ENCODE measurements at regions not wholly inside any gene's neighbourhood (a gene's known extent, or its start where the extent isn't known, plus 50 kb on each side); places are given as distances from the start of the nearest gene placed in this dataset.

DNA sequence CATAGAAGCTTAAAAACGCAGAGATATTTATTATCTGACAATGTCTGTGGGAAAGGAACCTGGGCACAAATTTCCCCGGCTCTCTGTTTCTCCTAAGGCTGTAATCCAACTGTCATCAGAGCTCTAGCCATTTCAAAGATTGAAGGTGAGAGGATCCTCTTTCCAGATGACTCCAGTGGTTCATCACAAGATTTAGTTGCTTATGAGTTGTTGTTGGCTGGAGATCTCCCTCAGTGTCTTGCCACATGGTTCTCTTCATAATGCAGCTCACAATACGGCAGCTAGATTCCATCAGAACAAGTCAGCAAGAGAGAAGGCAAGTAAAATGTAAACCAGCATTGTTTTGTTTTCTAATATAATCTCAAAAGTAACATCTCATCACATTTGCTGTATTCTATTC, 369.4 kb downstream of the GASK1B start:
- Mint-ChIP-seq H3K27me3 (ENCODE audit: insufficient read depth, unreplicated experiment) (no peaks in the 10 kb centered on the region), H3K36me3 (ENCODE audit: insufficient read depth, unreplicated experiment) (no peaks in the 10 kb centered on the region), H3K9me3 (ENCODE audit: unreplicated experiment) (no peaks in the 10 kb centered on the region), H3K4me1 (ENCODE audit: low read depth, unreplicated experiment) (no peaks in the 10 kb centered on the region), H3K27ac (ENCODE audit: unreplicated experiment) (no peak overlapping the region), H3K4me3 (ENCODE audit: unreplicated experiment) (no peak overlapping the region)
- H3K27me3 ChIP-seq (replicated peaks; ENCODE audit: control insufficient read depth, insufficient read depth, low read length) = no peaks in the 10 kb centered on the region
- no peak for TF ChIP-seq CTCF (IDR thresholded peaks at IDR 0.05; ENCODE audit: insufficient read depth in 1 of 2, low read depth in 1 of 2, low read length in 1 of 2, severe bottlenecking in 1 of 2, unreplicated experiment in 1 of 2)
- H3K4me3 ChIP-seq (ENCODE audit: low read depth, low read length) = no peak overlapping the region
- no peaks in the 10 kb centered on the region for H3K36me3 ChIP-seq (ENCODE audit: control insufficient read depth, insufficient read depth, low read length)
- ChIA-PET POLR2A (no interaction called here), CTCF (no interaction called here)
- intact Hi-C loops (cut with micrococcal nuclease; ENCODE audit: unreplicated experiment) = loop anchor here (10.0 kb wide), 1 partner anchor 171 kb away; no protein-coding TSS in a partner anchor
- no peak for DNase-seq
- no TSS peak for BruUV-seq (replicated peaks)
- no peaks in the 10 kb centered on the region for H3K9me3 ChIP-seq
- 0 out of 2 replicates have a peak, but pooled peaks cover 5% of the 10 kb centered on the region for H3K4me1 ChIP-seq

DNA sequence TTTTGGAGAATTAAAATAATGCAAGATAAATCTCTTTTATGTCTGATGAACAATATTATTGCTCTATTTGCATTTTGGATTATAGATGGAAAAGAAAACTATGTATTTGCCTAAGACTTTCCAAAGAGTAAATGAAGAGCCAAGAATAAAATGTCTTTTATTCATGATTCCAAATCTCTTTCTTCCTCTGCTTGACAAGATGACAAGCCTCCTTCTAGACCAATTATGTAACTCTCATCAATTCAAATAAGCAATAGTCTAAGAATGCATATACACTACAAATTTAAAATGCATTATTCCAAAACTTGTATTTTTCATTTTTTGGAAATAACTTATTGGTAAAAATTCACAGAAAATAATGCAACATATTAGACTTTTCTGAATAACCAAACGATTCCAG, 377.3 kb downstream of the GASK1B start:
- Mint-ChIP-seq H3K36me3 (ENCODE audit: insufficient read depth, unreplicated experiment) (no peaks in the 10 kb centered on the region), H3K9me3 (ENCODE audit: unreplicated experiment) (no peaks in the 10 kb centered on the region), H3K27me3 (ENCODE audit: insufficient read depth, unreplicated experiment) (no peaks in the 10 kb centered on the region), H3K27ac (ENCODE audit: unreplicated experiment) (no peak overlapping the region), H3K4me1 (ENCODE audit: low read depth, unreplicated experiment) (no peaks in the 10 kb centered on the region), H3K4me3 (ENCODE audit: unreplicated experiment) (no peak overlapping the region)
- intact Hi-C loops (cut with micrococcal nuclease; ENCODE audit: unreplicated experiment) = no loop called here
- Histone ChIP-seq H3K4me1 (no peaks in the 10 kb centered on the region), H3K27me3 (replicated peaks; ENCODE audit: control insufficient read depth, insufficient read depth, low read length) (no peaks in the 10 kb centered on the region), H3K36me3 (ENCODE audit: control insufficient read depth, insufficient read depth, low read length) (no peaks in the 10 kb centered on the region), H3K4me3 (ENCODE audit: low read depth, low read length) (no peak overlapping the region), H3K9me3 (no peaks in the 10 kb centered on the region)
- no TSS peak for BruUV-seq (replicated peaks)
- CTCF ChIA-PET = no interaction called here
- POLR2A ChIA-PET = no interaction called here
- DNase-seq = no peak
- TF ChIP-seq CTCF (IDR thresholded peaks at IDR 0.05; ENCODE audit: insufficient read depth in 1 of 2, low read depth in 1 of 2, low read length in 1 of 2, severe bottlenecking in 1 of 2, unreplicated experiment in 1 of 2) = no peak

GRCh38 chr4:157792716-157793115, 380.1 kb downstream of the GASK1B start:
- Histone ChIP-seq H3K36me3 (ENCODE audit: control insufficient read depth, insufficient read depth, low read length) (no peaks in the 10 kb centered on the region), H3K27me3 (replicated peaks; ENCODE audit: control insufficient read depth, insufficient read depth, low read length) (no peaks in the 10 kb centered on the region), H3K9me3 (no peaks in the 10 kb centered on the region), H3K4me3 (ENCODE audit: low read depth, low read length) (no peak overlapping the region), H3K4me1 (no peaks in the 10 kb centered on the region)
- no peaks in the 10 kb centered on the region for H3K4me1 Mint-ChIP-seq (ENCODE audit: low read depth, unreplicated experiment)
- no peak overlapping the region for H3K27ac Mint-ChIP-seq (ENCODE audit: unreplicated experiment)
- BruUV-seq (replicated peaks) = no TSS peak
- ChIA-PET CTCF (no interaction called here), POLR2A (no interaction called here)
- no peaks in the 10 kb centered on the region for H3K27me3 Mint-ChIP-seq (ENCODE audit: insufficient read depth, unreplicated experiment)
- no peak overlapping the region for H3K4me3 Mint-ChIP-seq (ENCODE audit: unreplicated experiment)
- no peaks in the 10 kb centered on the region for H3K9me3 Mint-ChIP-seq (ENCODE audit: unreplicated experiment)
- intact Hi-C loops (cut with micrococcal nuclease; ENCODE audit: unreplicated experiment) = no loop called here
- no peak for TF ChIP-seq CTCF (IDR thresholded peaks at IDR 0.05; ENCODE audit: insufficient read depth in 1 of 2, low read depth in 1 of 2, low read length in 1 of 2, severe bottlenecking in 1 of 2, unreplicated experiment in 1 of 2)
- DNase-seq = no peak
- H3K36me3 Mint-ChIP-seq (ENCODE audit: insufficient read depth, unreplicated experiment) = no peaks in the 10 kb centered on the region
